LNCAP (cell line): ENCODE measurements at regions not wholly inside any gene's neighbourhood (a gene's known extent, or its start where the extent isn't known, plus 50 kb on each side); places are given as distances from the start of the nearest gene placed in this dataset.

Experiments used
- CTCF ChIP-seq: fragments of 450-650 bp; IDR thresholded peaks from 2 replicates; pipeline ENCODE4 v1.5.1; 2017; ENCODE audit warnings: mild to moderate bottlenecking

DNA sequence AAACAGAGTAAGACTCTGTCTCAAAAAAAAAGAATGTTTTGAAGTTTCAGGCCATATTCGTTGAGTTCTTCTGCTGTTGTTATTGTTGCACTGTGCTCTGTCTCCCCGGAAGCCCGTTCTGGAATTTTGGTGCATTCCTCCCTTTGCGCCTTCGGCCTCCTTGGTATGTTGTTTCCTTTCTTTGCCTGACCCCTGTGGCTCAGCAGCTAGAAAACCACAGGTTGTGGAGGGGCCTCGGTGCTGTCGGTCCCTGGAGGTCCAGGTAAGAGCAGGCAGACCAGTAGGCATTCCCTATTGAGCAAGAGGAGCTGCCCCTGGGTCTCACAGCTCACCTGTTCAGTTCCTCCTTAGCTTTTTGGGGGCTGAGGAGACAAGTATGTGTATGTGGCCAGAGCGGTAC is 51.0 kb upstream of the DLG1 start:
- TF ChIP-seq CTCF: no peak
